PC-9 (cell line): ENCODE measurements at regions not wholly inside any gene's neighbourhood (a gene's known extent, or its start where the extent isn't known, plus 50 kb on each side); places are given as distances from the start of the nearest gene placed in this dataset.

Experiments used
- BruUV-seq: library from RNA; stranded (reverse); fragments of 400-500 nt; replicated peaks from 2 replicates; lab custom pipeline; 2021; lab: Mats Ljungman, UMichigan
- CTCF ChIA-PET: fragments of 300-600 bp; sonication (Branson Sonifier 250); formaldehyde crosslinking; loops from one replicate; lab custom pipeline; 2022; ENCODE audit warnings: antibody characterized with exemption; lab: Charles Lee
- POLR2A ChIA-PET: fragments of 300-600 bp; sonication (Branson Sonifier 250); formaldehyde crosslinking; loops from one replicate; lab custom pipeline; 2022; ENCODE audit warnings: antibody characterized with exemption; ENCODE audit not compliant: unreplicated experiment; lab: Charles Lee
- DNase-seq, 2 experiments: peaks; one replicate each; pipeline versions ENCODE4 v3.0.0 to v3.0.0-alpha.2; 2015 to 2022; ENCODE audit warnings: mixed read lengths in 1 of 2
- H2AFZ ChIP-seq: fragments of 200-600 bp; sonication (generic); 2 replicates; pipeline ENCODE4 v1.8.1; 2017; ENCODE audit warnings: antibody characterized with exemption
- H3F3A ChIP-seq: fragments of 200-600 bp; sonication (generic); 2 replicates; pipeline ENCODE4 v1.8.1; 2017; ENCODE audit warnings: antibody characterized with exemption, mild to moderate bottlenecking, low read depth; ENCODE audit not compliant: insufficient read depth
- H3K27ac ChIP-seq: fragments of 200-600 bp; sonication (generic); 2 replicates; pipeline ENCODE4 v1.6.1; 2016; ENCODE audit warnings: mixed run types
- H3K27me3 ChIP-seq: fragments of 200-600 bp; sonication (generic); 2 replicates; pipeline ENCODE4 v1.6.1; 2016; ENCODE audit warnings: low read depth, mixed run types; ENCODE audit not compliant: insufficient read depth
- H3K36me3 ChIP-seq: fragments of 200-600 bp; sonication (generic); 2 replicates; pipeline ENCODE4 v1.6.1; 2016; ENCODE audit warnings: low read depth, mixed run types
- H3K4me1 ChIP-seq: fragments of 200-600 bp; sonication (generic); replicated peaks from 2 replicates; pipeline ENCODE4 v1.6.1; 2016; ENCODE audit warnings: mixed run types; ENCODE audit not compliant: insufficient read depth
- H3K4me2 ChIP-seq: fragments of 200-600 bp; sonication (generic); 2 replicates; pipeline ENCODE4 v1.6.1; 2017; ENCODE audit warnings: mixed run types
- H3K4me3 ChIP-seq: fragments of 200-600 bp; sonication (generic); 2 replicates; pipeline ENCODE4 v1.6.1; 2016; ENCODE audit warnings: mixed run types
- H3K79me2 ChIP-seq: fragments of 200-600 bp; sonication (generic); 2 replicates; pipeline ENCODE4 v1.6.1; 2017; ENCODE audit warnings: low read depth, mixed run types
- H3K9me2 ChIP-seq: fragments of 200-600 bp; sonication (generic); 2 replicates; pipeline ENCODE4 v1.8.1; 2017; ENCODE audit warnings: mild to moderate bottlenecking; ENCODE audit not compliant: insufficient read depth
- H3K9me3 ChIP-seq: fragments of 200-600 bp; sonication (generic); 2 replicates; pipeline ENCODE4 v1.8.1; 2016; ENCODE audit warnings: low read depth; ENCODE audit not compliant: insufficient read depth
- H4K20me1 ChIP-seq: fragments of 200-600 bp; sonication (generic); 2 replicates; pipeline ENCODE4 v1.8.1; 2017; ENCODE audit not compliant: insufficient read depth
- EZH2 ChIP-seq: fragments of 200-600 bp; sonication (generic); IDR thresholded peaks from 2 replicates; pipeline ENCODE4 v1.8.0; 2017; ENCODE audit warnings: antibody characterized with exemption, low read depth
- intact Hi-C: fragments of 100-400 bp; cut with micrococcal nuclease; formaldehyde crosslinking; loops from one replicate; pipeline ENCODE4 v1.10.0; 2022; ENCODE audit not compliant: unreplicated experiment
- TF ChIP-seq, protein P1 (sequence below): fragments of 200-600 bp; sonication (generic); conservative IDR thresholded peaks from 2 replicates; pipeline ENCODE4 v1.6.1; 2017; ENCODE audit warnings: mixed run types, antibody characterized with exemption, mild to moderate bottlenecking, moderate library complexity

- Histone ChIP-seq H3K4me1 (peaks cover 15% of the 10 kb centered on the region), H3K4me2 (no peak overlapping the region), H3K36me3 (no peaks in the 10 kb centered on the region), H3K9me3 (no peaks in the 10 kb centered on the region), H3K79me2 (no peaks in the 10 kb centered on the region), H3K27ac (no peak overlapping the region), H4K20me1 (no peaks in the 10 kb centered on the region), H3K9me2 (no peaks in the 10 kb centered on the region; the same call in 1 of the 2 replicates), H3K27me3 (no peaks in the 10 kb centered on the region), H3F3A (peaks cover 11% of the 10 kb centered on the region), H3K4me3 (no peak overlapping the region), H2AFZ (no peak overlapping the region)
- ChIA-PET CTCF (interaction anchor here (0.6 kb wide), 1 partner anchor 50 kb away, joined by 5 read pairs; no protein-coding TSS in a partner anchor), POLR2A (no interaction called here)
- intact Hi-C loops: no loop called here
- TF ChIP-seq, protein P1, sequence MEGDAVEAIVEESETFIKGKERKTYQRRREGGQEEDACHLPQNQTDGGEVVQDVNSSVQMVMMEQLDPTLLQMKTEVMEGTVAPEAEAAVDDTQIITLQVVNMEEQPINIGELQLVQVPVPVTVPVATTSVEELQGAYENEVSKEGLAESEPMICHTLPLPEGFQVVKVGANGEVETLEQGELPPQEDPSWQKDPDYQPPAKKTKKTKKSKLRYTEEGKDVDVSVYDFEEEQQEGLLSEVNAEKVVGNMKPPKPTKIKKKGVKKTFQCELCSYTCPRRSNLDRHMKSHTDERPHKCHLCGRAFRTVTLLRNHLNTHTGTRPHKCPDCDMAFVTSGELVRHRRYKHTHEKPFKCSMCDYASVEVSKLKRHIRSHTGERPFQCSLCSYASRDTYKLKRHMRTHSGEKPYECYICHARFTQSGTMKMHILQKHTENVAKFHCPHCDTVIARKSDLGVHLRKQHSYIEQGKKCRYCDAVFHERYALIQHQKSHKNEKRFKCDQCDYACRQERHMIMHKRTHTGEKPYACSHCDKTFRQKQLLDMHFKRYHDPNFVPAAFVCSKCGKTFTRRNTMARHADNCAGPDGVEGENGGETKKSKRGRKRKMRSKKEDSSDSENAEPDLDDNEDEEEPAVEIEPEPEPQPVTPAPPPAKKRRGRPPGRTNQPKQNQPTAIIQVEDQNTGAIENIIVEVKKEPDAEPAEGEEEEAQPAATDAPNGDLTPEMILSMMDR: no peak
- TF ChIP-seq EZH2: no peak
- DNase-seq: no peak
- no TSS peak for BruUV-seq
Measured at GRCh38 chr12:116459011-116459875, 99.9 kb upstream of the MAP1LC3B2 start.

DNA sequence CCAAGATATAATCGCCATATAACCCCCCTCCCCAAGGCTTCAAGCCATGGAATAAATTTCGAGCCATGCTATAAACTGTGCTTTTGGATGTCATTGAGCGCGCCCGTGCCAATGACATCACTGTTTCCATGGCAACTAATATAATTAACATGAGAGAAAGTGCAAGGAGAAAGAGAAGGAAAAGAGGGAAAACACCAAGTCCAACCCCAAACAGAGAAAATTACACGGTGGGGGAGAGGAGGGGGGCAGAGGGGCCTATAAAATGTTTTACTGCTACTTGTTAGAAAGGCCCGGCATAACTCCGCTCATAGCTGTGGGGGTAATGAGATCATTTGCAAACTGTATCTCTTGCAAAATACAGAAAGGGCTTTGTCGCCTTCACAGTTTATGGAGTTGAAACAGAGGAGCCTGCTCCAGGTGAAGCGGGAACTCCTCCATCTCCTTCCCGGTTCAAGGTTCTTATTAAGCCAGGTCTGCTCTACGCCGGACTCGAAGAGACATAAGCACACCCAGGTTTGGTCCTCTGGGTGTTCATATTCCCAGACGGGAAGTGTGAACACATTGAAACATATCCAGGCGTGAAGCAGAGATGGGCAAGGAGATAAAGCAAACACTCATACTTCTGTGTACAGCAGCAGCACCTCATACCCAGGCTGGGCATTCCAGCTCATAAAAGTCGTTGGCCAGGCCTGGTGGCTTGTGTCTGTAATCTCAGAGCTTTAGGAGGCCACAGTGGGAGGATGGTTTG, 99.1 kb upstream of the MAP1LC3B2 start:
- Histone ChIP-seq H3K27ac (no peak overlapping the region), H3K9me3 (no peaks in the 10 kb centered on the region)
- intact Hi-C loops: no loop called here

GRCh38 chr12:116461060-116461459, 98.1 kb upstream of the MAP1LC3B2 start:
- CTCF ChIA-PET: no interaction called here
- intact Hi-C loops: no loop called here
- Histone ChIP-seq H3K4me2 (no peak overlapping the region), H3K9me3 (no peaks in the 10 kb centered on the region), H3K27me3 (no peaks in the 10 kb centered on the region), H3K4me3 (no peak overlapping the region), H3K36me3 (no peaks in the 10 kb centered on the region), H3K4me1 (no peaks in the 10 kb centered on the region; the same call in 1 of the 2 replicates), H2AFZ (no peak overlapping the region), H3F3A (no peaks in the 10 kb centered on the region; the same call in 1 of the 2 replicates), H3K79me2 (no peaks in the 10 kb centered on the region), H4K20me1 (no peaks in the 10 kb centered on the region), H3K9me2 (no peaks in the 10 kb centered on the region; the same call in 1 of the 2 replicates), H3K27ac (no peak overlapping the region)
- DNase-seq: no peak
- no peak for TF ChIP-seq EZH2
- TF ChIP-seq, protein P1: no peak
- no TSS peak for BruUV-seq
- POLR2A ChIA-PET: no interaction called here

More for the DNA sequence above, 99.1 kb upstream of the MAP1LC3B2 start:
- TF ChIP-seq, protein P1: no peak
- no peak for TF ChIP-seq EZH2
- no peaks in the 10 kb centered on the region for H3K36me3 ChIP-seq
- POLR2A ChIA-PET: no interaction called here
- no peaks in the 10 kb centered on the region for H3K79me2 ChIP-seq
- no peaks in the 10 kb centered on the region; the same call in 1 of the 2 replicates for H3K9me2 ChIP-seq
- no peaks in the 10 kb centered on the region for H3K27me3 ChIP-seq
- H3K4me3 ChIP-seq: no peak overlapping the region
- peaks cover 5% of the 10 kb centered on the region; the same call in 1 of the 2 replicates for H3F3A ChIP-seq
- CTCF ChIA-PET: no interaction called here
- no peaks in the 10 kb centered on the region for H4K20me1 ChIP-seq
- DNase-seq: no peak
- no peak overlapping the region for H3K4me2 ChIP-seq
- H2AFZ ChIP-seq: no peak overlapping the region
- no TSS peak for BruUV-seq
- peaks cover 8% of the 10 kb centered on the region for H3K4me1 ChIP-seq
